Stimulated activated naive B cell treated with anti-CD40 and anti-IgM and Interleukin-4, amounts not matched to agents 10 μg/mL and 1 μg/mL and 100 μg/mL, for 72 hours (primary cell): ENCODE measurements at regions not wholly inside any gene's neighbourhood (a gene's known extent, or its start where the extent isn't known, plus 50 kb on each side); places are given as distances from the start of the nearest gene placed in this dataset.

Experiments
- ATAC-seq, 2 donors: fragments of 150-1000 bp; cut with Tn5 transposase; replicated peaks; 2 replicates each; pipeline ENCODE4 v1.10.0; 2021; ENCODE audit warnings: moderate library complexity in 1 of 2
- DNase-seq: peaks from one replicate; pipeline ENCODE4 v3.0.0; 2021
- H3K27ac Mint-ChIP-seq: one replicate; pipeline ENCODE4 v1.8.0; 2022; ENCODE audit warnings: mild to moderate bottlenecking, mixed read lengths
- H3K27me3 Mint-ChIP-seq, 2 donors: one replicate each; pipeline ENCODE4 v1.8.0; 2022; ENCODE audit warnings: mixed read lengths in 2 of 2
- H3K36me3 Mint-ChIP-seq, 2 donors: one replicate each; pipeline ENCODE4 v1.8.0; 2022; ENCODE audit warnings: mixed read lengths in 2 of 2, mild to moderate bottlenecking in 1 of 2
- H3K4me1 Mint-ChIP-seq, 2 donors: one replicate each; pipeline ENCODE4 v1.8.0; 2022; ENCODE audit warnings: mixed read lengths in 2 of 2, mild to moderate bottlenecking in 1 of 2
- H3K4me3 Mint-ChIP-seq, 2 donors: one replicate each; pipeline ENCODE4 v1.8.0; 2022; ENCODE audit warnings: mild to moderate bottlenecking in 2 of 2, mixed read lengths in 2 of 2, moderate library complexity in 1 of 2
- H3K9me3 Mint-ChIP-seq, 2 donors: one replicate each; pipeline ENCODE4 v1.8.0; 2022; ENCODE audit warnings: mixed read lengths in 2 of 2, mild to moderate bottlenecking in 1 of 2

GRCh38 chr16:79662669-79663313 lies 62.3 kb upstream of the MAF start:
- no peak overlapping the region for H3K4me3 Mint-ChIP-seq
- H3K27me3 Mint-ChIP-seq, result peaks cover 0 to 4% of the 10 kb centered on the region in 2 donors
- peaks cover 1 to 3% of the 10 kb centered on the region in 2 donors for H3K9me3 Mint-ChIP-seq
- no peak overlapping the region for H3K27ac Mint-ChIP-seq
- ATAC-seq (no peak), DNase-seq (no peak)
- no peaks in the 10 kb centered on the region for H3K36me3 Mint-ChIP-seq
- no peaks in the 10 kb centered on the region for H3K4me1 Mint-ChIP-seq

- DNase-seq (no peak), ATAC-seq (no peak)
- Mint-ChIP-seq H3K4me1 (no peaks in the 10 kb centered on the region), H3K27ac (no peak overlapping the region), H3K4me3 (no peak overlapping the region), H3K36me3 (no peaks in the 10 kb centered on the region), H3K27me3 (peaks cover 0 to 4% of the 10 kb centered on the region in 2 donors), H3K9me3 (peaks cover 1 to 3% of the 10 kb centered on the region in 2 donors)
Observed at GRCh38 chr16:79662122-79662521, 61.6 kb upstream of the MAF start.

GRCh38 chr16:79661578-79661977 lies 61.0 kb upstream of the MAF start:
- Mint-ChIP-seq H3K9me3 (peaks cover 1 to 3% of the 10 kb centered on the region in 2 donors), H3K4me1 (no peaks in the 10 kb centered on the region), H3K4me3 (no peak overlapping the region), H3K36me3 (no peaks in the 10 kb centered on the region), H3K27me3 (peaks cover 0 to 4% of the 10 kb centered on the region in 2 donors), H3K27ac (no peak overlapping the region)
- no peak for ATAC-seq
- DNase-seq, result no peak

DNA sequence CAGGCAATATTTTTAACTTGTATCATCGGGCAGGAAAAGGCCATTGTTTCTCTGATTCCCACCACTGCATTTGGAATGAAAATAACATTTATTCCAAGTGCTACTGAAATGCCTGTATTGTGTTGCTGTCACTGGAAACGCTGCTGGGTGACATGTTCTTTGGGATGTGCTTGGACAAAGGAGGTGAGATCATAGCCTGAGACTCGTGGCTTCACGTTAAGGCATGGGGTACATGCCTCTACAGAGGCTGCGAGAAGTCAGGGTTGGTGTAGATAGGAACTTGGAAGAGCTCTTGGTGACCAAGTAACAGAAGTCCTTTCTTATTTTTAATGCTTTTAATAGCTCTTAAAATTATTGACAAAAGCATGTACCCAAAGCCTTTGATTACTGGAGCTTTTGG lies 58.8 kb upstream of the MAF start:
- no peaks in the 10 kb centered on the region for H3K4me1 Mint-ChIP-seq
- no peaks in the 10 kb centered on the region for H3K36me3 Mint-ChIP-seq
- H3K27me3 Mint-ChIP-seq, result peaks cover 0 to 4% of the 10 kb centered on the region in 2 donors
- no peak overlapping the region for H3K27ac Mint-ChIP-seq
- no peak for ATAC-seq
- no peak overlapping the region for H3K4me3 Mint-ChIP-seq
- no peak for DNase-seq
- peaks cover 1 to 3% of the 10 kb centered on the region in 2 donors for H3K9me3 Mint-ChIP-seq

- Mint-ChIP-seq H3K27ac (no peak overlapping the region), H3K4me1 (no peaks in the 10 kb centered on the region), H3K4me3 (no peak overlapping the region), H3K36me3 (no peaks in the 10 kb centered on the region), H3K9me3 (peaks cover 1 to 3% of the 10 kb centered on the region in 2 donors), H3K27me3 (peaks cover 0 to under 1% of the 10 kb centered on the region in 2 donors)
- no peak for ATAC-seq
- DNase-seq, result no peak
Observed at GRCh38 chr16:79658301-79659033, 57.9 kb upstream of the MAF start.

DNA sequence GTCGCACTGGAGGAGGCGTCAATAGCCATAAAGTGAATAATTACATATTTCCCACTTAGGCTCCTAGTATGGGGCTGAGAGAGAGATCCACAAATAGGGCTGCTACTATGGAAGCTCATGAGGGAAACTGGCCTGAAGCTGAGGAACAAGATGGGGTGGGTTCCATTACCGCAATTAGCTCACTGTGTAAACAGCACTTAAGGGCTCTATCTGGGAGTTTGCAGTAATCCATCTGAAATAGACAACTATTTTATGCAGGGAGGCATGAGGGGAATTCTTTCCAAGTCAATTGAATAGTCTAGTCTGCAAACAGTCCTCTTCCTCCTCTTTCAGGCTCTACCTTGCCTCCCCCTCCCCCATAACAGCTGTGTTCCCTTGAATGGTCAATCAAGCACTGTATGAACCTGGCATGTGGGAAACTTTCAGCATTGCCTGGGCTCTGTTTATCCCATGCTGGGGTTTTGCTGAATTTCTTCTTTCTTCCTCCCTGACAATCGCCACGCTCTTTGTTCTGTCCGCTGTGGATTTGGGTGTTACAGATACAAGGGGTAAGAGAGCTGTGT lies 56.1 kb upstream of the MAF start:
- peaks cover under 1% of the 10 kb centered on the region in 2 donors for H3K9me3 Mint-ChIP-seq
- no peak overlapping the region for H3K4me3 Mint-ChIP-seq
- H3K27ac Mint-ChIP-seq, result no peak overlapping the region
- H3K4me1 Mint-ChIP-seq, result no peaks in the 10 kb centered on the region
- DNase-seq (no peak), ATAC-seq (no peak)
- peaks cover 0 to 4% of the 10 kb centered on the region in 2 donors for H3K27me3 Mint-ChIP-seq
- H3K36me3 Mint-ChIP-seq, result no peaks in the 10 kb centered on the region

DNA sequence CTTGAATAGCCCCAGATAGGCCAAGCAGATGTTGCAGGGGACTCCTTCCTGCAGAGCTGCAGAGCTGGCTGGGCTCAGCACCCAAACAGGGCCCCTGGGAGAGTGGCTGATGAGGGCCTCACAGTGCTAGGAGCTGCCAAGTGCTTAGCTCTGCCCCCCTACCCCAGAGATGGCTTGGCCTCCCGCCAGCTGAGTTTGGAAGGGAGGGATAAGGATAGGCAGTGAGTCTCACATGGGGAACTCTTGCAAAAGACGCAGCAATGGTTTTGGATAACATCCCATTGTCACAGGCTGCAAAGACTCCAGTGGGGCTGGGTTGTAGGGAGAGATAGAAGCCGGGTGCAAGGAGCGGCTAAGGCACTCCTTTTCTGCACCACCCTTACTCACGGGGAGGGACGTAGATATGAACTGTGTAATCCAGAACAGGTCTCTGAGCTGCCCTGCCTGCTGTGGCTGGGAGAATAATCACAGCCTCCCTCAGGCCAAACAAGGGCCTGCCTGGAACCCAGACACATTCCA lies 52.9 kb upstream of the MAF start:
- ATAC-seq (no peak), DNase-seq (no peak)
- no peak overlapping the region for H3K27ac Mint-ChIP-seq

GRCh38 chr16:79651363-79651762 lies 50.8 kb upstream of the MAF start:
- Mint-ChIP-seq H3K4me3 (no peak overlapping the region), H3K9me3 (no peaks in the 10 kb centered on the region), H3K27ac (no peak overlapping the region), H3K27me3 (peaks cover 4 to 5% of the 10 kb centered on the region in 2 donors), H3K36me3 (no peaks in the 10 kb centered on the region), H3K4me1 (no peaks in the 10 kb centered on the region)
- ATAC-seq (no peak), DNase-seq (no peak)

More for the DNA sequence above, 52.9 kb upstream of the MAF start:
- Mint-ChIP-seq H3K4me3 (no peak overlapping the region), H3K4me1 (no peaks in the 10 kb centered on the region), H3K27me3 (peaks cover 0 to 4% of the 10 kb centered on the region in 2 donors), H3K36me3 (no peaks in the 10 kb centered on the region), H3K9me3 (no peaks in the 10 kb centered on the region)
